ENCODE measurements at regions not wholly inside any gene's neighbourhood (a gene's known extent, or its start where the extent isn't known, plus 50 kb on each side); places are given as distances from the start of the nearest gene placed in this dataset.

GRCh38 chr2:58932801-58933200 lies 691.7 kb upstream of the FANCL start:
- H3K27me3 Mint-ChIP-seq: no peaks in the 10 kb centered on the region
- peaks cover 5% of the 10 kb centered on the region for H3K9me3 Mint-ChIP-seq
- H3K4me1 Mint-ChIP-seq: no peaks in the 10 kb centered on the region
- DNase-seq (ENCODE audit: low spot score in 2 of 2) (no peak), ATAC-seq (replicated peaks; ENCODE audit: extremely low read depth, poor library complexity, severe bottlenecking) (no peak)
- no peak overlapping the region for H3K27ac Mint-ChIP-seq (ENCODE audit: low read depth)
- H3K4me3 Mint-ChIP-seq: no peak overlapping the region
- no peaks in the 10 kb centered on the region for H3K36me3 Mint-ChIP-seq (ENCODE audit: insufficient read depth)

DNA sequence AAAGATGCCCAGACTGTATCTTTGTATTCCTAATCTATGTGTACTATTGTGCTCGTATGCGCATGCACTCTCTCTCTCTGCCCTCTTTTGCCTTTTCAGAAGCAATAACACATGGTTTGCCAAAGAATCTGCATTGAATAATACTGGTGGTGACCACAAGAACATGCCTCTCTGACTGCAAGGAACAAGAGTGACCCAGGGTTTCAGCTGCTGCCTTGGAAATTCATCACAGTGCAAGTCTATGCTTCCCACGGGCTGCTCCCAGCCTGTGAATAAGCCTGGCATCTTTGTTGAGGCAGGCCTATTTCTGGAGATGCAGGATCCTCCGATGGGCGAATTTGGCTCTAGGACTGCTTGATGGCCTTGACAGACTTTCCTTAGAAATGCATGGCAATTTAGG lies 689.4 kb upstream of the FANCL start:
- Mint-ChIP-seq H3K27me3 (no peaks in the 10 kb centered on the region), H3K36me3 (ENCODE audit: insufficient read depth) (no peaks in the 10 kb centered on the region), H3K27ac (ENCODE audit: low read depth) (no peak overlapping the region), H3K4me1 (no peaks in the 10 kb centered on the region), H3K9me3 (peaks cover 5% of the 10 kb centered on the region), H3K4me3 (no peak overlapping the region)
- ATAC-seq (replicated peaks; ENCODE audit: extremely low read depth, poor library complexity, severe bottlenecking) (no peak), DNase-seq (ENCODE audit: low spot score in 2 of 2) (no peak)

GRCh38 chr2:58928973-58929372 lies 687.8 kb upstream of the FANCL start:
- Mint-ChIP-seq H3K4me1 (no peaks in the 10 kb centered on the region), H3K4me3 (no peak overlapping the region), H3K27me3 (no peaks in the 10 kb centered on the region), H3K27ac (ENCODE audit: low read depth) (no peak overlapping the region), H3K9me3 (peaks cover 5% of the 10 kb centered on the region), H3K36me3 (ENCODE audit: insufficient read depth) (no peaks in the 10 kb centered on the region)
- no peak for DNase-seq (ENCODE audit: low spot score in 2 of 2)
- ATAC-seq (replicated peaks; ENCODE audit: extremely low read depth, poor library complexity, severe bottlenecking): no peak

DNA sequence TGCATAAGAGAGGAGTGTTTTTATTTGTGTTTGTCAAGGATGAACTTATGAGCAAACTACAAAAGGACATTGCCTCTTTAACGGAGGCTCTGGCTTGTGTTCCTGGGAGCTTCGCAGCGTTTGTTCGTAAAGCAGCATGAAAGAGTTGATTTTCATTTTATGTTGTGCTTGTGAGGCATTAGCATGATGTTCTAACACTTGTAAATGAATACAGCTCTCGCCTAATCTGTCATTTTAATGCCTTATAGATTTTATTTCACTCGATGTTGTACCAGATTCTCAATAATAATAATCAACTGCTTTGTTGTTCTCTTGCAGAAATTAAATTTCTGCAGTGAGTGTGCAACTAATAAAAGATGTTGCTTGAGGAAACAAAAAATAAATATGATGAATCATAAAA lies 687.3 kb upstream of the FANCL start:
- H3K4me1 Mint-ChIP-seq: no peaks in the 10 kb centered on the region
- H3K9me3 Mint-ChIP-seq: peaks cover 5% of the 10 kb centered on the region
- no peak for DNase-seq (ENCODE audit: low spot score in 2 of 2)
- no peaks in the 10 kb centered on the region for H3K27me3 Mint-ChIP-seq
- H3K36me3 Mint-ChIP-seq (ENCODE audit: insufficient read depth): no peaks in the 10 kb centered on the region
- no peak overlapping the region for H3K27ac Mint-ChIP-seq (ENCODE audit: low read depth)
- no peak for ATAC-seq (replicated peaks; ENCODE audit: extremely low read depth, poor library complexity, severe bottlenecking)
- no peak overlapping the region for H3K4me3 Mint-ChIP-seq

GRCh38 chr2:58926112-58926511 lies 685.0 kb upstream of the FANCL start:
- no peaks in the 10 kb centered on the region for H3K36me3 Mint-ChIP-seq (ENCODE audit: insufficient read depth)
- H3K9me3 Mint-ChIP-seq: peaks cover 12% of the 10 kb centered on the region
- no peaks in the 10 kb centered on the region for H3K27me3 Mint-ChIP-seq
- no peaks in the 10 kb centered on the region for H3K4me1 Mint-ChIP-seq
- no peak overlapping the region for H3K27ac Mint-ChIP-seq (ENCODE audit: low read depth)
- no peak for ATAC-seq (replicated peaks; ENCODE audit: extremely low read depth, poor library complexity, severe bottlenecking)
- no peak for DNase-seq (ENCODE audit: low spot score in 2 of 2)
- H3K4me3 Mint-ChIP-seq: no peak overlapping the region

DNA sequence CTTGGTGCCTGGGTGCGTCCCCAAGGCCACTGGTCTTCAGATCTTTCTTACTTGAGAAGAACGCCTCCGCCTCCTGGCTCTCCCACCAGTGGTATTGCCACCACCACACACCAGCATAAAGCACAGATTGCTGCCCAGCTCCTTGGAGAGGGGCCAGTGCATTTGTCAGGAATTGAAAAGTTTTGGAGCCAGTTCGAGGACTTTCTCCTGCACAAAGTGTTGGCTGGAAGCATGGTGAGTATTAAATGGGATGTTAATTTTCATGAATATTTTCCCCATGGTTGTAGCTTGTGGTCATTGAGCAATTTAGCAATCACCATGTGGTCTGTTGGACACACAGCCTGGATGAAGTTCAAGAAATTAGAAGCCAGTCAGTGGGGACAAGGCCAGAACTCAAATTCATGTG lies 684.6 kb upstream of the FANCL start:
- H3K36me3 Mint-ChIP-seq (ENCODE audit: insufficient read depth): no peaks in the 10 kb centered on the region
- H3K27ac Mint-ChIP-seq (ENCODE audit: low read depth): no peak overlapping the region
- peaks cover 12% of the 10 kb centered on the region for H3K9me3 Mint-ChIP-seq
- no peaks in the 10 kb centered on the region for H3K4me1 Mint-ChIP-seq
- no peaks in the 10 kb centered on the region for H3K27me3 Mint-ChIP-seq
- ATAC-seq (replicated peaks; ENCODE audit: extremely low read depth, poor library complexity, severe bottlenecking) (no peak), DNase-seq (ENCODE audit: low spot score in 2 of 2) (no peak)
- H3K4me3 Mint-ChIP-seq: no peak overlapping the region

- peaks cover 12% of the 10 kb centered on the region for H3K9me3 Mint-ChIP-seq
- no peak overlapping the region for H3K4me3 Mint-ChIP-seq
- no peaks in the 10 kb centered on the region for H3K36me3 Mint-ChIP-seq (ENCODE audit: insufficient read depth)
- H3K4me1 Mint-ChIP-seq: no peaks in the 10 kb centered on the region
- DNase-seq (ENCODE audit: low spot score in 2 of 2): no peak
- no peak for ATAC-seq (replicated peaks; ENCODE audit: extremely low read depth, poor library complexity, severe bottlenecking)
- H3K27ac Mint-ChIP-seq (ENCODE audit: low read depth): no peak overlapping the region
- no peaks in the 10 kb centered on the region for H3K27me3 Mint-ChIP-seq
These were observed 682.7 kb upstream of the FANCL start for GRCh38 chr2:58923869-58924268.

DNA sequence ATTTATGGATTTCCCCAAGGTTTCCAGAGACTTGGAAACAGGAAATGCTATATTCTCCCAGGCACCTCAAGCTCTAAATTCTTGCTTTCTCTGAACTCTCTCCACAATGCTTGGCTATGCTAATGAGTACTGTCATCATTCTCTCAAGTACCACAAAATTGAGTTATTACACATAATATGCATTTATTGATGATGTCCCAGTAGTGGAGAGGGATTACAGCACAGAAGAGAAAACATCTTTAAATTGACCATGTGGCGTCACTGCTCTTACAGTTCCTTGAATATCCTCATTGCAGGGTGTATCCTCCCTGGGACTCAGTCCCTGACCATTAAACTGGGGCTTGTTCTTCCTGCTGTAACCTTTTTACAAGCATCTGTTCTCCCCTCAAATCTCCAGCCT lies 681.1 kb upstream of the FANCL start:
- H3K27ac Mint-ChIP-seq (ENCODE audit: low read depth): no peak overlapping the region
- no peaks in the 10 kb centered on the region for H3K36me3 Mint-ChIP-seq (ENCODE audit: insufficient read depth)
- ATAC-seq (replicated peaks; ENCODE audit: extremely low read depth, poor library complexity, severe bottlenecking) (no peak), DNase-seq (ENCODE audit: low spot score in 2 of 2) (no peak)
- H3K4me1 Mint-ChIP-seq: no peaks in the 10 kb centered on the region
- H3K4me3 Mint-ChIP-seq: no peak overlapping the region
- H3K27me3 Mint-ChIP-seq: no peaks in the 10 kb centered on the region
- peaks cover 12% of the 10 kb centered on the region for H3K9me3 Mint-ChIP-seq

DNA sequence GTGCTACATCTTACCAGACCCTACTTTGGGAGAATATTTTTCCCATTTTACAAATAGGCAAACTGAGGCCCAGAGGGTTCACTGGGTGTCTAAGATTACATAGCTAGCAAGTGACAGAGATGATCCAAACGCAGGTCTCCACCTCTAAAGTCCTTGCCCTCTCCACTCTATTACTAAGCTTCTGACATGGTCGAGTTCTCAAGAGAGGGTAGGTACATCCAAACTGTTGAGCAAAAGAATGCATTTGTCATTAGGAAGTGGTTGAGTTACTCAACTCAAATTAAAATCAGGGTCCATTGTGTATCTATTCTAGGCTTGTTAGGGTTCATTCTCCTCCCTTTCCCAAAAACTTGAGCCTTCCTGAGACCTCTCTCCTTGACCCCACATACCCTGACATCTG lies 680.6 kb upstream of the FANCL start:
- H3K9me3 Mint-ChIP-seq: peaks cover 12% of the 10 kb centered on the region
- no peaks in the 10 kb centered on the region for H3K4me1 Mint-ChIP-seq
- no peaks in the 10 kb centered on the region for H3K27me3 Mint-ChIP-seq
- H3K27ac Mint-ChIP-seq (ENCODE audit: low read depth): no peak overlapping the region
- no peak for ATAC-seq (replicated peaks; ENCODE audit: extremely low read depth, poor library complexity, severe bottlenecking)
- DNase-seq (ENCODE audit: low spot score in 2 of 2): no peak
- H3K4me3 Mint-ChIP-seq: no peak overlapping the region
- no peaks in the 10 kb centered on the region for H3K36me3 Mint-ChIP-seq (ENCODE audit: insufficient read depth)

DNA sequence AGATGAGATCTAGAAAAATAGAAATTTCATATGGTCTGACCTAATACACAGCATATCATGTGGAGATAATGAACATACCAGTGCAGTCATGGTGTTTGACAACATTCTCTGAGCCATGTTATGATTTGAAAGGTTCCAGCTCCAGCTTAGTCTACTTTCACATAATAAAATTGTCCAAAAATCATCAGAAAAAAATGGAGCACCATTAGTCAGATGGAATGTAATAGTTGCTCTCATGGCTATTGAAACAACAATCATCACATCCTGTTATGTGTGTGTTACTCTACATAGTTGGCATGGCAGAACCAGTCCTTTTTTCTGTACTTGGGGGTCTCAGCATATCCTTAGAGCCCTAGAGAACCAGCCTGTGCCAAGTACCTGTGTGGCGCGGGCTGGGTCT lies 678.9 kb upstream of the FANCL start:
- no peaks in the 10 kb centered on the region for H3K27me3 Mint-ChIP-seq
- no peak overlapping the region for H3K4me3 Mint-ChIP-seq
- no peak overlapping the region for H3K27ac Mint-ChIP-seq (ENCODE audit: low read depth)
- no peaks in the 10 kb centered on the region for H3K36me3 Mint-ChIP-seq (ENCODE audit: insufficient read depth)
- no peak for ATAC-seq (replicated peaks; ENCODE audit: extremely low read depth, poor library complexity, severe bottlenecking)
- H3K4me1 Mint-ChIP-seq: no peaks in the 10 kb centered on the region
- no peak for DNase-seq (ENCODE audit: low spot score in 2 of 2)
- peaks cover 17% of the 10 kb centered on the region for H3K9me3 Mint-ChIP-seq

DNA sequence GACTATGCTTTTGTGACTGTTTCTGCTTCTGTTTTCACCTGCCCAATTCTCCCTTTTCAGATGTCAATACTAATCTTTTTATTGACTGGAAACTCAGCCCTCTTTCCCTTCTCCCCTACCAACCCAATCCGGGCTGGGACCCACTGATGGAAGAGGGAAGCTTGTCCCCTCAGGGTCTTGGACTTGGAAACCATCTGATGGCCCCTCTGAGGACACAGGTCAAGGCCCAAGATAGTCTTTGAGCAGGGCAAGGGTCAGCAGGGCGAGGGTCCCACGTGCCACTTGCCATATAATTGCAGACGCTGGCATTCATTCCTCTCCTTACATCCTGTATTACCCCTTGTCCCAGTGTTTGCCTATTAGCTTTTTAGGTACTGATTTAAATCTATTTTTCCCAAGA lies 678.2 kb upstream of the FANCL start:
- H3K4me3 Mint-ChIP-seq: no peak overlapping the region
- DNase-seq (ENCODE audit: low spot score in 2 of 2) (no peak), ATAC-seq (replicated peaks; ENCODE audit: extremely low read depth, poor library complexity, severe bottlenecking) (no peak)
- H3K36me3 Mint-ChIP-seq (ENCODE audit: insufficient read depth): no peaks in the 10 kb centered on the region
- no peaks in the 10 kb centered on the region for H3K27me3 Mint-ChIP-seq
- no peaks in the 10 kb centered on the region for H3K4me1 Mint-ChIP-seq
- H3K27ac Mint-ChIP-seq (ENCODE audit: low read depth): no peak overlapping the region
- H3K9me3 Mint-ChIP-seq: peaks cover 12% of the 10 kb centered on the region

DNA sequence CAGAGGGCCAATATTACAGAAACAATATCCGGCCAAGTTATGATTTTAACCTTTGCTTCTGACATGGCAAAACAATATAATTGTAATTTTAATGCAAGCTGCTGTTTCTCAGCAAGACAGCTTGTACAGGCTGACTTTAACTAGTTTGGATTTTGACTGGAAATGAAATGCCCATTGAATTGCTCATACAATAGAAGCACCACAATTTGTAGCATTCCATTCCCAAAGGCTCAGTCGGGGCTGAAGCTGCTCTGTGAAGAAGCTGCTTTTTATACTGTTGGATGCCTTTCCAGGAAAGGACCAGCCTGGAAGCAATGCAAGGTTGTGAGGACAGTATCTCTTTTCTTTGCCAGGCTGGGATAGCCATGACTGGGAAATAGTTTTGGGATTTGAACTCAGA lies 677.0 kb upstream of the FANCL start:
- Mint-ChIP-seq H3K27ac (ENCODE audit: low read depth) (no peak overlapping the region), H3K4me1 (no peaks in the 10 kb centered on the region), H3K27me3 (no peaks in the 10 kb centered on the region), H3K36me3 (ENCODE audit: insufficient read depth) (no peaks in the 10 kb centered on the region), H3K4me3 (no peak overlapping the region), H3K9me3 (peaks cover 12% of the 10 kb centered on the region)
- DNase-seq (ENCODE audit: low spot score in 2 of 2) (no peak), ATAC-seq (replicated peaks; ENCODE audit: extremely low read depth, poor library complexity, severe bottlenecking) (no peak)

- peaks cover 7% of the 10 kb centered on the region for H3K9me3 Mint-ChIP-seq
- H3K27me3 Mint-ChIP-seq: no peaks in the 10 kb centered on the region
- ATAC-seq (replicated peaks; ENCODE audit: extremely low read depth, poor library complexity, severe bottlenecking) (no peak), DNase-seq (ENCODE audit: low spot score in 2 of 2) (no peak)
- no peaks in the 10 kb centered on the region for H3K4me1 Mint-ChIP-seq
- no peaks in the 10 kb centered on the region for H3K36me3 Mint-ChIP-seq (ENCODE audit: insufficient read depth)
- H3K27ac Mint-ChIP-seq (ENCODE audit: low read depth): no peak overlapping the region
- H3K4me3 Mint-ChIP-seq: no peak overlapping the region
These were observed 676.5 kb upstream of the FANCL start for GRCh38 chr2:58917596-58917995.

GRCh38 chr2:58916063-58916462 lies 674.9 kb upstream of the FANCL start:
- Mint-ChIP-seq H3K27me3 (no peaks in the 10 kb centered on the region), H3K27ac (ENCODE audit: low read depth) (no peak overlapping the region), H3K9me3 (peaks cover 5% of the 10 kb centered on the region), H3K4me1 (no peaks in the 10 kb centered on the region), H3K4me3 (no peak overlapping the region), H3K36me3 (ENCODE audit: insufficient read depth) (no peaks in the 10 kb centered on the region)
- no peak for ATAC-seq (replicated peaks; ENCODE audit: extremely low read depth, poor library complexity, severe bottlenecking)
- DNase-seq (ENCODE audit: low spot score in 2 of 2): no peak
